Keratinocyte (primary cell): ENCODE measurements at regions not wholly inside any gene's neighbourhood (a gene's known extent, or its start where the extent isn't known, plus 50 kb on each side); places are given as distances from the start of the nearest gene placed in this dataset.

Experiments used
- DNase-seq: peaks from one replicate; pipeline ENCODE4 v3.0.0-alpha.2; 2011; ENCODE audit warnings: low read depth, missing footprints, low spot score
- FAIRE-seq: peaks from 2 replicates; lab custom pipeline; 2011; peaks lifted over from hg19 to GRCh38; lab: Jason Lieb, UNC
- H2AFZ ChIP-seq: 2 replicates; pipeline ENCODE4 v1.6.0; 2012; ENCODE audit warnings: low read length, control low read depth, inconsistent platforms; ENCODE audit not compliant: control insufficient read depth
- H3K27ac ChIP-seq: 2 replicates; pipeline ENCODE4 v1.5.1; 2011; ENCODE audit warnings: low read length; ENCODE audit not compliant: control insufficient read depth, insufficient read depth
- H3K27me3 ChIP-seq: 3 replicates; pipeline ENCODE4 v1.6.0; 2011; ENCODE audit warnings: low read length; ENCODE audit not compliant: control insufficient read depth, insufficient read depth; ENCODE audit errors: extremely low read depth
- H3K36me3 ChIP-seq, 2 experiments: 2 replicates in 1 of 2; 3 replicates in 1 of 2; pipeline ENCODE4 v1.5.1; 2011; ENCODE audit warnings: low read length in 2 of 2, mild to moderate bottlenecking in 1 of 2; ENCODE audit not compliant: control insufficient read depth in 2 of 2, insufficient read depth in 2 of 2; ENCODE audit errors: extremely low read depth in 1 of 2
- H3K4me1 ChIP-seq: 3 replicates; pipeline ENCODE4 v1.5.1; 2011; ENCODE audit warnings: low read length; ENCODE audit not compliant: control insufficient read depth, insufficient read depth; ENCODE audit errors: extremely low read depth
- H3K4me2 ChIP-seq: 3 replicates; pipeline ENCODE4 v1.6.0; 2011; ENCODE audit warnings: low read depth, low read length; ENCODE audit not compliant: control insufficient read depth, insufficient read depth; ENCODE audit errors: extremely low read depth
- H3K4me3 ChIP-seq, 3 experiments: fragments of 200-600 bp in 1 of 3; sonication (generic) in 1 of 3; 2 replicates in 2 of 3; 3 replicates in 1 of 3; pipeline ENCODE4 v1.5.1; 2011 to 2016; ENCODE audit warnings: low read length in 3 of 3, mild to moderate bottlenecking in 3 of 3, control low read depth in 2 of 3, inconsistent platforms in 1 of 3, low read depth in 1 of 3, mixed read lengths in 1 of 3, mixed run types in 1 of 3, moderate library complexity in 1 of 3; ENCODE audit not compliant: control insufficient read depth in 2 of 3, insufficient read depth in 2 of 3; ENCODE audit errors: extremely low read depth in 1 of 3
- H3K79me2 ChIP-seq: 2 replicates; pipeline ENCODE4 v1.6.0; 2012; ENCODE audit warnings: low read length; ENCODE audit not compliant: control insufficient read depth, insufficient read depth
- H3K9ac ChIP-seq: 3 replicates; pipeline ENCODE4 v1.6.0; 2011; ENCODE audit warnings: low read length; ENCODE audit not compliant: control insufficient read depth, insufficient read depth; ENCODE audit errors: extremely low read depth
- H3K9me1 ChIP-seq: 3 replicates; pipeline ENCODE4 v1.6.0; 2011; ENCODE audit warnings: low read length; ENCODE audit not compliant: control insufficient read depth, insufficient read depth; ENCODE audit errors: extremely low read depth
- H3K9me3 ChIP-seq: 2 replicates; pipeline ENCODE4 v1.5.1; 2012; ENCODE audit warnings: low read depth, low read length; ENCODE audit not compliant: control insufficient read depth
- H4K20me1 ChIP-seq: 3 replicates; pipeline ENCODE4 v1.6.0; 2011; ENCODE audit warnings: low read length; ENCODE audit not compliant: control insufficient read depth, insufficient read depth; ENCODE audit errors: extremely low read depth
- CTCF ChIP-seq, 3 experiments: IDR thresholded peaks in 1 of 3; conservative IDR thresholded peaks in 1 of 3; optimal IDR thresholded peaks in 1 of 3; 2 replicates in 2 of 3; 3 replicates in 1 of 3; pipeline versions ENCODE3 to v1.5.1; 2011; ENCODE audit warnings: low read length in 3 of 3, mild to moderate bottlenecking in 3 of 3, moderate library complexity in 2 of 3, control low read depth in 1 of 3, inconsistent platforms in 1 of 3; ENCODE audit not compliant: insufficient read depth in 2 of 3; ENCODE audit errors: extremely low read depth in 1 of 3
- EZH2 ChIP-seq: IDR thresholded peaks from one replicate; pipeline ENCODE4 v1.6.1; 2012; ENCODE audit warnings: inconsistent platforms, mild to moderate bottlenecking, low read length, moderate library complexity
- dilution Hi-C: fragments of 300-500 bp; cut with MboI; formaldehyde crosslinking; loops from one replicate; pipeline ENCODE4 v1.7.0; 2020; ENCODE audit warnings: low sequenced_read_pairs; ENCODE audit not compliant: extremely low pct_ligation_motif_present

GRCh38 chr3:23115171-23115877 is 87.8 kb upstream of the UBE2E2 start:
- Histone ChIP-seq H3K9me1 (no peaks in the 10 kb centered on the region), H3K27ac (no peak overlapping the region), H3K27me3 (peaks cover 13% of the 10 kb centered on the region), H3K36me3 (no peaks in the 10 kb centered on the region), H3K4me2 (no peak overlapping the region), H3K9ac (no peak overlapping the region), H4K20me1 (no peaks in the 10 kb centered on the region), H3K4me1 (peaks cover 21% of the 10 kb centered on the region), H3K4me3 (no peak overlapping the region), H2AFZ (no peak overlapping the region), H3K79me2 (no peaks in the 10 kb centered on the region), H3K9me3 (no peaks in the 10 kb centered on the region)
- no peak for TF ChIP-seq EZH2
- no peak for TF ChIP-seq CTCF (optimal IDR thresholded peaks at IDR 0.05 in 1 of 3, IDR thresholded peaks at IDR 0.05 in 1 of 3, conservative IDR thresholded peaks at IDR 0.05 in 1 of 3; ENCODE audit: extremely low read depth in 1 of 3, insufficient read depth in 2 of 3, low read length in 3 of 3)
- no peak for DNase-seq
- dilution Hi-C loops = no loop called here
- no peak for FAIRE-seq

- Histone ChIP-seq H3K27ac (no peak overlapping the region), H3K27me3 (peaks cover 15% of the 10 kb centered on the region), H3K9ac (no peak overlapping the region), H3K36me3 (no peaks in the 10 kb centered on the region), H3K4me2 (no peak overlapping the region), H3K9me3 (no peaks in the 10 kb centered on the region), H3K9me1 (no peaks in the 10 kb centered on the region), H3K4me1 (peaks cover 21% of the 10 kb centered on the region), H2AFZ (no peak overlapping the region), H3K79me2 (no peaks in the 10 kb centered on the region), H3K4me3 (no peak overlapping the region), H4K20me1 (no peaks in the 10 kb centered on the region)
- FAIRE-seq (no peak), DNase-seq (no peak)
- dilution Hi-C loops = no loop called here
- TF ChIP-seq CTCF (optimal IDR thresholded peaks at IDR 0.05 in 1 of 3, IDR thresholded peaks at IDR 0.05 in 1 of 3, conservative IDR thresholded peaks at IDR 0.05 in 1 of 3; ENCODE audit: extremely low read depth in 1 of 3, insufficient read depth in 2 of 3, low read length in 3 of 3) = no peak
- TF ChIP-seq EZH2 = no peak
These were observed 86.9 kb upstream of the UBE2E2 start for GRCh38 chr3:23116081-23116837.
